ENCODE measurements at regions not wholly inside any gene's neighbourhood (a gene's known extent, or its start where the extent isn't known, plus 50 kb on each side); places are given as distances from the start of the nearest gene placed in this dataset.

GRCh38 chr4:24330172-24330571 is 254.2 kb downstream of the DHX15 start:
- H3K4me3 Mint-ChIP-seq (ENCODE audit: unreplicated experiment), result no peak overlapping the region
- no peak for DNase-seq (ENCODE audit: extremely low spot score, unreplicated experiment)

GRCh38 chr4:24328711-24329110 is 255.6 kb downstream of the DHX15 start:
- no peaks in the 10 kb centered on the region for H3K9me3 Mint-ChIP-seq (ENCODE audit: unreplicated experiment)
- H3K36me3 Mint-ChIP-seq (ENCODE audit: unreplicated experiment), result no peaks in the 10 kb centered on the region
- H3K4me3 Mint-ChIP-seq (ENCODE audit: unreplicated experiment), result no peak overlapping the region
- no peaks in the 10 kb centered on the region for H3K27me3 Mint-ChIP-seq (ENCODE audit: unreplicated experiment)
- no peak for TF ChIP-seq CTCF (IDR thresholded peaks at IDR 0.05)
- H3K4me1 Mint-ChIP-seq (ENCODE audit: unreplicated experiment), result peaks cover 13% of the 10 kb centered on the region
- DNase-seq (ENCODE audit: extremely low spot score, unreplicated experiment), result no peak
- no peak overlapping the region for H3K27ac Mint-ChIP-seq (ENCODE audit: unreplicated experiment)

More at GRCh38 chr4:24330172-24330571, 254.2 kb downstream of the DHX15 start:
- Mint-ChIP-seq H3K9me3 (ENCODE audit: unreplicated experiment) (no peaks in the 10 kb centered on the region), H3K36me3 (ENCODE audit: unreplicated experiment) (no peaks in the 10 kb centered on the region), H3K4me1 (ENCODE audit: unreplicated experiment) (peaks cover 13% of the 10 kb centered on the region), H3K27ac (ENCODE audit: unreplicated experiment) (no peak overlapping the region), H3K27me3 (ENCODE audit: unreplicated experiment) (no peaks in the 10 kb centered on the region)
- TF ChIP-seq CTCF (IDR thresholded peaks at IDR 0.05), result no peak

GRCh38 chr4:24328310-24328709 is 256.0 kb downstream of the DHX15 start:
- TF ChIP-seq CTCF (IDR thresholded peaks at IDR 0.05), result no peak
- no peaks in the 10 kb centered on the region for H3K36me3 Mint-ChIP-seq (ENCODE audit: unreplicated experiment)
- no peak overlapping the region for H3K4me3 Mint-ChIP-seq (ENCODE audit: unreplicated experiment)
- no peaks in the 10 kb centered on the region for H3K27me3 Mint-ChIP-seq (ENCODE audit: unreplicated experiment)
- no peaks in the 10 kb centered on the region for H3K9me3 Mint-ChIP-seq (ENCODE audit: unreplicated experiment)
- no peak for DNase-seq (ENCODE audit: extremely low spot score, unreplicated experiment)
- H3K4me1 Mint-ChIP-seq (ENCODE audit: unreplicated experiment), result peaks cover 13% of the 10 kb centered on the region
- H3K27ac Mint-ChIP-seq (ENCODE audit: unreplicated experiment), result no peak overlapping the region

GRCh38 chr4:24322995-24323394 is 261.4 kb downstream of the DHX15 start:
- H3K36me3 Mint-ChIP-seq (ENCODE audit: unreplicated experiment), result no peaks in the 10 kb centered on the region
- no peak for TF ChIP-seq CTCF (IDR thresholded peaks at IDR 0.05)
- no peak for DNase-seq (ENCODE audit: extremely low spot score, unreplicated experiment)
- H3K4me3 Mint-ChIP-seq (ENCODE audit: unreplicated experiment), result no peak overlapping the region
- H3K4me1 Mint-ChIP-seq (ENCODE audit: unreplicated experiment), result peaks cover 6% of the 10 kb centered on the region
- H3K27ac Mint-ChIP-seq (ENCODE audit: unreplicated experiment), result no peak overlapping the region
- no peaks in the 10 kb centered on the region for H3K9me3 Mint-ChIP-seq (ENCODE audit: unreplicated experiment)
- H3K27me3 Mint-ChIP-seq (ENCODE audit: unreplicated experiment), result peaks cover 13% of the 10 kb centered on the region

GRCh38 chr4:24322511-24322910 is 261.8 kb downstream of the DHX15 start:
- no peaks in the 10 kb centered on the region for H3K9me3 Mint-ChIP-seq (ENCODE audit: unreplicated experiment)
- no peak overlapping the region for H3K27ac Mint-ChIP-seq (ENCODE audit: unreplicated experiment)
- no peak overlapping the region for H3K4me3 Mint-ChIP-seq (ENCODE audit: unreplicated experiment)
- H3K4me1 Mint-ChIP-seq (ENCODE audit: unreplicated experiment), result peaks cover 6% of the 10 kb centered on the region
- DNase-seq (ENCODE audit: extremely low spot score, unreplicated experiment), result no peak
- H3K27me3 Mint-ChIP-seq (ENCODE audit: unreplicated experiment), result peaks cover 13% of the 10 kb centered on the region
- no peaks in the 10 kb centered on the region for H3K36me3 Mint-ChIP-seq (ENCODE audit: unreplicated experiment)
- TF ChIP-seq CTCF (IDR thresholded peaks at IDR 0.05), result no peak

All from osteocyte (in vitro differentiated cells).